Natural killer cell (primary cell): ENCODE measurements at regions not wholly inside any gene's neighbourhood (a gene's known extent, or its start where the extent isn't known, plus 50 kb on each side); places are given as distances from the start of the nearest gene placed in this dataset.
"Not testable (repeated sequence)": the region's sequence is repeated elsewhere in the genome, so short reads cannot be mapped to it uniquely, and the experiment has no call there.

Experiments
- ATAC-seq, 3 donors: fragments of 150-1000 bp in 2 of 3; fragments of 200-7000 bp in 1 of 3; cut with Tn5 transposase; 1 replicate in 1 of 3; 2 replicates in 2 of 3; pipeline ENCODE4 v1.10.0; 2021; ENCODE audit warnings: mild to moderate bottlenecking in 2 of 3, moderate library complexity in 2 of 3
- DNase-seq, 2 donors: peaks; one replicate each; pipeline versions ENCODE4 v3.0.0 to v3.0.0-alpha.2; 2013 to 2021; ENCODE audit warnings: mixed read lengths in 1 of 2
- H3K27ac ChIP-seq: one replicate; pipeline ENCODE4 v1.5.1; 2013; ENCODE audit warnings: mild to moderate bottlenecking, low read length
- H3K27me3 ChIP-seq: one replicate; pipeline ENCODE4 v1.6.1; 2013; ENCODE audit warnings: low read length; ENCODE audit not compliant: control insufficient read depth, insufficient read depth
- H3K36me3 ChIP-seq: one replicate; pipeline ENCODE4 v1.6.1; 2013; ENCODE audit warnings: low read length; ENCODE audit not compliant: control insufficient read depth, insufficient read depth
- H3K4me1 ChIP-seq: one replicate; pipeline ENCODE4 v1.6.1; 2013; ENCODE audit warnings: low read length; ENCODE audit not compliant: control insufficient read depth, insufficient read depth
- H3K4me3 ChIP-seq: one replicate; pipeline ENCODE4 v1.5.1; 2013; ENCODE audit warnings: low read length
- H3K9me3 ChIP-seq: one replicate; pipeline ENCODE4 v1.6.1; 2013; ENCODE audit warnings: low read length; ENCODE audit not compliant: control insufficient read depth, insufficient read depth
- H3K27ac Mint-ChIP-seq, 2 donors: one replicate each; pipeline ENCODE4 v1.8.0; 2022; ENCODE audit warnings: mild to moderate bottlenecking in 2 of 2, mixed read lengths in 2 of 2, moderate library complexity in 1 of 2
- H3K27me3 Mint-ChIP-seq, 2 donors: one replicate each; pipeline ENCODE4 v1.8.0; 2022; ENCODE audit warnings: low read depth in 2 of 2, mixed read lengths in 2 of 2
- H3K36me3 Mint-ChIP-seq: one replicate; pipeline ENCODE4 v1.8.0; 2022; ENCODE audit warnings: mixed read lengths
- H3K4me1 Mint-ChIP-seq, 2 donors: one replicate each; pipeline ENCODE4 v1.8.0; 2022; ENCODE audit warnings: mixed read lengths in 2 of 2
- H3K4me3 Mint-ChIP-seq: one replicate; pipeline ENCODE4 v1.8.0; 2022; ENCODE audit warnings: mild to moderate bottlenecking, moderate library complexity, mixed read lengths
- H3K9me3 Mint-ChIP-seq, 2 donors: one replicate each; pipeline ENCODE4 v1.8.0; 2022; ENCODE audit warnings: mixed read lengths in 2 of 2
- WGBS: methylation state at CpG from one replicate; pipeline ENCODE4 v1.1.7; 2013; ENCODE audit warnings: missing lambda C conversion rate; ENCODE audit not compliant: insufficient coverage; 5-methylcytosine and 5-hydroxymethylcytosine counted together
- intact Hi-C: fragments of 100-400 bp; cut with micrococcal nuclease; formaldehyde crosslinking; loops from one replicate; pipeline ENCODE4 v1.14.2; 2022
- TF ChIP-seq, protein P1 (sequence below): fragments of 200-600 bp; IDR thresholded peaks from one replicate; pipeline ENCODE4 v1.8.0; 2022; ENCODE audit warnings: antibody characterized with exemption

DNA sequence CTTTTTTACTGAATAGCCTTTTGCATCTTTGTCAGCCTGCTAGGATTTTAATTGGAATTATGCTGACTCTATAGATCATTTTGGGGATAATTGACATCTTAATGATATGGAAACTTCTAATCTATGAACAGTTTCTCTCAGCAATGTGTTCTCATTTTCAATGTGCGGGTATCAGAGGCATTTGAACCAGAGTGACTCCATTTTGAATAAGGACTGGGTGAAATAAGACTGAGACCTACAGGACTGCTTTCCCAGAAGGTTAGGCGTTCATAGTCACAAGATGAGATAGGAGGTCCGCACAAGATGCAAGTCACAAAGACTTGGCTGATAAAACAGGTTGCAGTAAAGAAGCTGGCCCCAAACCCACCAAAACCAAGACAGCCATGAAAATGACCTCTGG lies 140.5 kb downstream of the IGLL1 start:
- ATAC-seq, H3K4me3 Mint-ChIP-seq, H3K36me3 ChIP-seq, H3K27ac ChIP-seq, H3K4me1 ChIP-seq, H3K4me3 ChIP-seq, H3K9me3 Mint-ChIP-seq, H3K27me3 ChIP-seq, H3K27ac Mint-ChIP-seq, DNase-seq, H3K4me1 Mint-ChIP-seq, H3K36me3 Mint-ChIP-seq, H3K9me3 ChIP-seq, intact Hi-C loops: not testable (repeated sequence)
- WGBS = 97% methylated on average over 3 of the region's 3 CpGs
- peaks cover 3 to 21% of the 10 kb centered on the region in 2 donors for H3K27me3 Mint-ChIP-seq

DNA sequence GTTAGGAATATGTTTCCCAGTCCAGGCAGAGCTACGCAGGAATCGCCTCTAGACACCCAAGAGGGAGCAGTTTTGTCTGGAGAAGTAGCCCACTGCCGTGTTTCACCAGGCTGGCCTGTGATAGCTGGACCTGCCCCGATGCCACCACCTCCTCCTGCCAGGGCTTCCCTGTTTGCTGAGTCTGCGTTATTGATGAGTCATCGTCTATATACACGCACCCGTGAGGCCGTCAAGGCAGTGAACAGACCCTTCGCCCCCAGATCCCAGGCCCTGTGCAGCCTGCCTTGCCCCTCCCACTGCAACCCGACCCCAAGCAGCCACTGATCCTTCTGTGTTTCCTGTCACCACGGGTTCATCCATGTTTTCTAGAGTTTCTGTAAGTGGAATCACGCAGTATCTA lies 141.9 kb downstream of the IGLL1 start:
- H3K27ac ChIP-seq = no peak overlapping the region
- no peaks in the 10 kb centered on the region for H3K9me3 ChIP-seq
- WGBS = 79% methylated on average over 13 of the region's 13 CpGs
- intact Hi-C loops = no loop called here
- no peaks in the 10 kb centered on the region for H3K36me3 ChIP-seq
- no peak overlapping the region for H3K4me3 ChIP-seq
- H3K27me3 ChIP-seq = no peaks in the 10 kb centered on the region
- H3K27ac Mint-ChIP-seq = no peak overlapping the region
- H3K27me3 Mint-ChIP-seq = peaks cover 5 to 21% of the 10 kb centered on the region in 2 donors
- no peaks in the 10 kb centered on the region for H3K9me3 Mint-ChIP-seq
- DNase-seq (no peak), ATAC-seq (no peak)
- no peaks in the 10 kb centered on the region for H3K36me3 Mint-ChIP-seq
- peaks cover 0 to 3% of the 10 kb centered on the region in 2 donors for H3K4me1 Mint-ChIP-seq
- H3K4me3 Mint-ChIP-seq = no peak overlapping the region
- peaks cover under 1% of the 10 kb centered on the region for H3K4me1 ChIP-seq
- TF ChIP-seq, protein P1, sequence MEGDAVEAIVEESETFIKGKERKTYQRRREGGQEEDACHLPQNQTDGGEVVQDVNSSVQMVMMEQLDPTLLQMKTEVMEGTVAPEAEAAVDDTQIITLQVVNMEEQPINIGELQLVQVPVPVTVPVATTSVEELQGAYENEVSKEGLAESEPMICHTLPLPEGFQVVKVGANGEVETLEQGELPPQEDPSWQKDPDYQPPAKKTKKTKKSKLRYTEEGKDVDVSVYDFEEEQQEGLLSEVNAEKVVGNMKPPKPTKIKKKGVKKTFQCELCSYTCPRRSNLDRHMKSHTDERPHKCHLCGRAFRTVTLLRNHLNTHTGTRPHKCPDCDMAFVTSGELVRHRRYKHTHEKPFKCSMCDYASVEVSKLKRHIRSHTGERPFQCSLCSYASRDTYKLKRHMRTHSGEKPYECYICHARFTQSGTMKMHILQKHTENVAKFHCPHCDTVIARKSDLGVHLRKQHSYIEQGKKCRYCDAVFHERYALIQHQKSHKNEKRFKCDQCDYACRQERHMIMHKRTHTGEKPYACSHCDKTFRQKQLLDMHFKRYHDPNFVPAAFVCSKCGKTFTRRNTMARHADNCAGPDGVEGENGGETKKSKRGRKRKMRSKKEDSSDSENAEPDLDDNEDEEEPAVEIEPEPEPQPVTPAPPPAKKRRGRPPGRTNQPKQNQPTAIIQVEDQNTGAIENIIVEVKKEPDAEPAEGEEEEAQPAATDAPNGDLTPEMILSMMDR = no peak

DNA sequence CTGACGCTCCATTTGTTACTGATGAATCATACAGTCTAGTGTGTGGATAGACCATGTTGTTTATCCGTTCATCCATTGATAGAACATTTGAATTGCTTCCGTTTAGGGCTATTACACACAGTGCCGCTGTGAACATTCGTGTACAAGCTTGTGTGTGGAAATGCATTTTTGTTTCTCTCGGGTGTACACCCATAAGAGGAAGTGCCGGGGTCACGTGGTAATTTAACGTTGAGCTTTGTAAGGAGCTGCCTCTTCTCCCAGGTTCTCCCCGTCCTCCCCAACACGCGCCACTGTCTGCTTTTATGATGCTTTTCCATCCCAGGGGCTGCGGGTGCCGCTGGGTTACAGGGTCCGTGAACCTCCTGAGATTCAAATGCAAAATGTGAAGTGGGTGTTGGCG lies 142.3 kb downstream of the IGLL1 start:
- Histone ChIP-seq H3K36me3 (no peaks in the 10 kb centered on the region), H3K4me3 (no peak overlapping the region), H3K4me1 (peaks cover 3% of the 10 kb centered on the region), H3K27me3 (no peaks in the 10 kb centered on the region), H3K9me3 (no peaks in the 10 kb centered on the region), H3K27ac (no peak overlapping the region)
- no peak overlapping the region for H3K27ac Mint-ChIP-seq
- peaks cover 7 to 18% of the 10 kb centered on the region in 2 donors for H3K27me3 Mint-ChIP-seq
- no peaks in the 10 kb centered on the region for H3K36me3 Mint-ChIP-seq
- intact Hi-C loops = no loop called here
- no peak overlapping the region for H3K4me3 Mint-ChIP-seq
- H3K9me3 Mint-ChIP-seq = no peaks in the 10 kb centered on the region
- 74% methylated on average over 16 of the region's 16 CpGs for WGBS
- TF ChIP-seq, protein P1 = no peak
- peaks cover 0 to 7% of the 10 kb centered on the region in 2 donors for H3K4me1 Mint-ChIP-seq
- DNase-seq (no peak), ATAC-seq (no peak)

DNA sequence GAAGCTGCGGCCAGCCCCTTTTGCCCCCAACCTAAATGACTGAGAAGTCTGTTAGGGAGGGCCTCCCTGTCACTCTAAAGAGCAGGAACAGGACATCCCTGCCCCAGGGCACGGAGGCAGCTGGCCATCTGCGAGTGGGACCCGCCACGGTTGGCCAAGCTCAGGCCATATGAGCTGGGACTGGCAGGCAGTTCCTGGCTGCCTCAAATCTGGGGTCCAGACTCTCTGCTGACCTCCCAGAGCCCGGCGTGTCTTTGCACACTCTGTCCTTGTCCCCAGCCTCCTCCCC lies 143.0 kb downstream of the IGLL1 start:
- H3K36me3 ChIP-seq, H3K4me3 ChIP-seq, ATAC-seq, H3K4me3 Mint-ChIP-seq, H3K4me1 ChIP-seq, H3K4me1 Mint-ChIP-seq, H3K27ac Mint-ChIP-seq, H3K27me3 ChIP-seq, intact Hi-C loops, H3K9me3 Mint-ChIP-seq, H3K9me3 ChIP-seq, H3K27ac ChIP-seq, H3K36me3 Mint-ChIP-seq, DNase-seq: not testable (repeated sequence)
- WGBS = 100% methylated on average over 7 of the region's 7 CpGs
- peaks cover 3 to 11% of the 10 kb centered on the region in 2 donors for H3K27me3 Mint-ChIP-seq

DNA sequence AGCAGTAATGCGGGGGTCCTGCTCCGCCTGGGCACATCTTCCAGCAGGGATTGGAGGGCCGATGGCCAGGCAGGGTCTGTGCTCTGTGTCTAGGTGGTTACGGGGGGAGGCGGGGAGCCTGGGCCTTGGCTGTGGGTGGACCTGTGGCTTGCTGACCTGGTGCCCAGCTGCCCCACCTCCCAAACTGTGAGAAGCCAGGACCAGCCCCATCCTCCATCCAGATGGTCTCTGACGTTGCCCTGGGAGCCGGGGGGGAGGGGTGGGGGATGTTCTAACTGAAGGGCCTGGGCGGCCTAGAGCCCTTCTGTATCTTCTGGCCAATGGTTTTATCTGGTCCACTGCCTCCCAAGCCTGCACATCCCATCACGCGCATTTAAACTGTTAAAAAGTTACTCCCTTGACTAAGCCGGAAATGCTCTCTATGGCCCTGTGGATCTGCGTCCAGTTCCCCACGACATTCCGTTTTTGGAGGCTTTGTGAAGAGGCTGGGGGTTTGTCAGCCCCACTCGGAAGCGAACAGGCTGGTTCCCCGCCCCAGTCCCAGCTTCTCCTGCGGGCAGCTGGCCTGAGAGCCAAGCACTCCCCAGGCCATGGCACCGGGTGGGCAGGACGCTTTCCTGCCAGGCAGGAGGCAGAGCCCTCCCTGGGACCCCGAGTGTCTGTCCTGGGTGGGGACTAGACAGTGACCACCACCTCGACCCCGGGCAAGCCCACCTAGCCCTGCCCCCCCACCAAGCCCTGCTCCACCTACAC lies 143.6 kb downstream of the IGLL1 start:
- H3K27me3 ChIP-seq, H3K9me3 ChIP-seq, H3K27ac Mint-ChIP-seq, H3K4me1 ChIP-seq, H3K9me3 Mint-ChIP-seq, H3K36me3 Mint-ChIP-seq, H3K4me3 ChIP-seq, H3K36me3 ChIP-seq, H3K4me3 Mint-ChIP-seq, DNase-seq, intact Hi-C loops, H3K27me3 Mint-ChIP-seq, H3K4me1 Mint-ChIP-seq, ATAC-seq, H3K27ac ChIP-seq: not testable (repeated sequence)
- WGBS = 88% methylated on average over 22 of the region's 23 CpGs

DNA sequence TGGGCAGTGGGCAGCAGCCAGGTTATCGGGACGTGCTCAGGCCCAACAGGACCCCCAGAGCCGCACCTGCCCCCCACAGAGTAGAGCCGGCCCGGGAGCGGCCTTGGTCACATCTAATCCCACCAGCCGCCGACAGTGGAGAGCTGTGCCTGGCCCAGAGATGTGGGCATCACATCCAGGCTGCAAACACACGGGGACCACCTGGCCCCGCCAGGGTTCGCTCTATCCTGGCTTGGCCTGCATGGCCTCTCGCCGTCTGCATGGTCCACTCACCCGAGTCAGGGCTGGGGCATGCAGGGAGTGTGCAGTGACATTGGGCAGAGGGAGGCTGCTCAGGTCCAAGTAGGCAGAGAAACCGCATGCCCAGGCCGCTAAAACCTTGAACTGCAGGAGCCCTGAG lies 144.9 kb downstream of the IGLL1 start:
- H3K27me3 ChIP-seq, intact Hi-C loops, H3K4me1 ChIP-seq, H3K27ac ChIP-seq, H3K9me3 Mint-ChIP-seq, H3K4me3 ChIP-seq, ATAC-seq, H3K36me3 ChIP-seq, H3K36me3 Mint-ChIP-seq, DNase-seq, H3K4me3 Mint-ChIP-seq, H3K27ac Mint-ChIP-seq, H3K9me3 ChIP-seq: not testable (repeated sequence)
- peaks cover 3 to 11% of the 10 kb centered on the region in 2 donors for H3K27me3 Mint-ChIP-seq
- peaks cover 7 to 13% of the 10 kb centered on the region in 2 donors for H3K4me1 Mint-ChIP-seq
- 95% methylated on average over 13 of the region's 16 CpGs for WGBS
